GM12801 (cell line): ENCODE measurements at regions not wholly inside any gene's neighbourhood (a gene's known extent, or its start where the extent isn't known, plus 50 kb on each side); places are given as distances from the start of the nearest gene placed in this dataset.

Experiments used
- CTCF ChIP-seq: IDR thresholded peaks from one replicate; pipeline ENCODE4 v1.5.1; 2011; ENCODE audit warnings: control low read depth; ENCODE audit not compliant: insufficient read length; ENCODE audit errors: extremely low read depth

- TF ChIP-seq CTCF: no peak
Measured at GRCh38 chr4:141375855-141376254, 155.2 kb downstream of the ZNF330 start.

- no peak for TF ChIP-seq CTCF
Measured at GRCh38 chr4:141376769-141377168, 156.1 kb downstream of the ZNF330 start.

GRCh38 chr4:141387299-141387698 is 166.6 kb downstream of the ZNF330 start:
- TF ChIP-seq CTCF: no peak

- no peak for TF ChIP-seq CTCF
Measured at GRCh38 chr4:141388481-141388880, 167.8 kb downstream of the ZNF330 start.

GRCh38 chr4:141389649-141390048 is 169.0 kb downstream of the ZNF330 start:
- TF ChIP-seq CTCF: no peak

- TF ChIP-seq CTCF: no peak
Measured at GRCh38 chr4:141390571-141390970, 169.9 kb downstream of the ZNF330 start.

- TF ChIP-seq CTCF: no peak
Measured at GRCh38 chr4:141391293-141391692, 170.6 kb downstream of the ZNF330 start.

GRCh38 chr4:141391771-141392170 is 171.1 kb downstream of the ZNF330 start:
- no peak for TF ChIP-seq CTCF
